ENCODE measurements at regions not wholly inside any gene's neighbourhood (a gene's known extent, or its start where the extent isn't known, plus 50 kb on each side); places are given as distances from the start of the nearest gene placed in this dataset.
A peak's percentile ranks its signal among the peaks of the same experiment; 100 is the strongest.

DNA sequence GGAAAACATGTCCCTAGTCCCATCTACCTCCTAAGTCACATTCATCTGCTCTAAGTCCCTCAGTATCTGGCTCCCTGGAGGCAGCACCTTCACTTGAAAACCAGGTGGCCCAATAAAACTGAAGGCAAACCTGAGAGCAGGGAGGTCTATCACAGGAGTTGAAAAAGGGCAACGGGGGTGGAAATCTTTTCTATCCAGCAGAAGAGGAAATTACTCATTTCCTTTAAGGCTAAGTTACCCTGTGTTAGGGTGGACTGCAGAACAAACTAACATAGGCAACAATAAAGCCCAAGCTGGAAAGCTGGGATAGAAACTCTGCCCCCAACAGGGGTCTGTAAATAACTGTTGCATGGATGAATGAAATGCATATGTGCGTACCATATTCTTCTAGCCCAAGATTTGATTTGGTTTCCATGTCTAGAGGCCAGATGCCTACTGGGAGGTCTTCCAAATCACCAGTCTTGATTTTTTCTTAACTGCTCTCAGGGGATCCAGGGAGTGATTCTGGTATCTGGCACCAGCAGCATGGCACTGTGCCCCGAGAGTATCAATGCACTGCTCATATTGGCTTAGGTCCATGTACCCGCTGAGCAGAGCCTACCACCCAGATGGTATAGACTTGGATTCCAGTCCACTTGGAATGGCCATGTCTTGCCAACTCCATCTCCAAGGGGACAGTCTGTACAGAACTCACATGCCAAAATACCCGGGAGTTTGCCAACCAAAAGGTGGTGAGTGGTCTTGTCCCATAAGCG lies 350.0 kb upstream of the NCAM1 start:
- Mint-ChIP-seq H3K36me3 (no peaks in the 10 kb centered on the region), H3K9me3 (peaks cover 0 to 4% (median 0%) of the 10 kb centered on the region in 7 donors), H3K4me3 (no peak overlapping the region), H3K27me3 (peaks cover 15 to 32% (median 25%) of the 10 kb centered on the region in 3 donors), H3K27ac (no peak overlapping the region), H3K4me1 (no peaks in the 10 kb centered on the region)
- ATAC-seq (ENCODE audit: low read depth in 2 of 2) (no peak), DNase-seq (no peak)

- H3K36me3 Mint-ChIP-seq = no peaks in the 10 kb centered on the region
Measured at GRCh38 chr11:112611771-112612170, 349.4 kb upstream of the NCAM1 start.

DNA sequence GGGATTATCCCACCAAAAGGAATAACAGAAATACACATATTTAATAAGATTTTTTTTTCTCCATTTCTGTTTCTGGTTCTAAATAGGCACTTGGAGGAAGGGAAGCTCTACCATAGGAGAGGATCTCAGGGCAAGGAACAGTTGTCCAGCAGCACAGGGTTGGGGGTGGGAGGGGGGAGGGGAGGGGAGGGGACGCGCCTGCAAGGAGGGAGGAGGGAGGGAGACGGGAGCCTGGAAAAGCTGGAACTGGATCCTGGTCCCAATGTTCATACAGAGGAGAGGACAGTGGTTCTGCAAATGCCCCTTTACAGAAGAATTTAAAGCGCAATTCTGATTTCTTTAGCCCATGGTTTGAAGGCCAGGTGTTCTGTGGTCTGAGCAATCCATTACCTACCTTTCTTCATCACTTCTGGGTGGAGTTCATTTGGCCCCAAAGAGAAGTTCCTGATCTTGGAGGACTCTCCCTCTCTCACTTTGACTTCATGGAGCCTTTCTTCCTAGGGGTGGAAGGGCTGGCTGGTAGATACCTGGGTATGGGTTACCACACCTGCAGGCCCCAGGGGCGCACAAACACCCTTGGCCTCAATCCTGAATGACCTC lies 348.9 kb upstream of the NCAM1 start:
- DNase-seq (no peak), ATAC-seq (ENCODE audit: low read depth in 2 of 2) (no peak)
- Mint-ChIP-seq H3K36me3 (no peaks in the 10 kb centered on the region), H3K4me1 (no peaks in the 10 kb centered on the region), H3K9me3 (peaks cover 0 to 4% (median 0%) of the 10 kb centered on the region in 7 donors), H3K4me3 (no peak overlapping the region), H3K27me3 (peaks cover 15 to 31% (median 20%) of the 10 kb centered on the region in 3 donors), H3K27ac (no peak overlapping the region)

More at GRCh38 chr11:112611771-112612170, 349.4 kb upstream of the NCAM1 start:
- DNase-seq (no peak), ATAC-seq (ENCODE audit: low read depth in 2 of 2) (no peak)
- Mint-ChIP-seq H3K27me3 (peaks cover 13 to 31% (median 25%) of the 10 kb centered on the region in 3 donors), H3K4me3 (no peak overlapping the region), H3K4me1 (no peaks in the 10 kb centered on the region), H3K27ac (no peak overlapping the region), H3K9me3 (peaks cover 0 to 4% (median 0%) of the 10 kb centered on the region in 7 donors)

GRCh38 chr11:112613051-112613972 lies 347.9 kb upstream of the NCAM1 start:
- Mint-ChIP-seq H3K4me3 (no peak overlapping the region), H3K27me3 (peaks cover 17 to 32% (median 20%) of the 10 kb centered on the region in 3 donors)

DNA sequence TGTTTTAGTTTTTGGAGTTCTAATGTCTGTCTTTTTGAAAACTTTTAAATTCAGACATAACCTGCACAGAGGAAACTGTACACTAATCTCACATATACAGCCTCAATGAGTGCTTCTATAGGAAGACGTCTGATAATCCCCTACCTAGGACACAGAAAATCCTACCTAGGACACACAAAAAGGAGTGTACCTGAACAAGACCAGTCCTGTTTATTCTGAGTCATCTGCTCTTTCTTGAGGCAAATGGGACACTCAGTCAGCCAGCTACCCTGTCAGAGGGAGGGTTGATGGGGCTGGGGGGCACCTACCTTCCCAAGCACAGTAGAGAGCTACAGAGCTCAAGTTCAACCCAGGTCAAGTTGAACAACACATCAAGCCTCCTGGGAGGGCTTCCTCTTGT lies 346.6 kb upstream of the NCAM1 start:
- Mint-ChIP-seq H3K4me1 (no peaks in the 10 kb centered on the region), H3K9me3 (peaks cover 0 to 4% (median 0%) of the 10 kb centered on the region in 7 donors), H3K27ac (no peak overlapping the region), H3K36me3 (no peaks in the 10 kb centered on the region), H3K4me3 (no peak overlapping the region), H3K27me3 (peaks cover 20 to 25% (median 22%) of the 10 kb centered on the region in 3 donors)
- DNase-seq (no peak), ATAC-seq (ENCODE audit: low read depth in 2 of 2) (no peak)

More at GRCh38 chr11:112613051-112613972, 347.9 kb upstream of the NCAM1 start:
- no peak for ATAC-seq (ENCODE audit: low read depth in 2 of 2)
- no peak for DNase-seq
- Mint-ChIP-seq H3K27ac (peak overlapping the region in 1 of 6 donors; percentile 3), H3K36me3 (no peaks in the 10 kb centered on the region), H3K9me3 (peaks cover 0 to 4% (median 0%) of the 10 kb centered on the region in 7 donors), H3K4me1 (no peaks in the 10 kb centered on the region)

GRCh38 chr11:112615238-112615637 lies 346.0 kb upstream of the NCAM1 start:
- Mint-ChIP-seq H3K4me1 (no peaks in the 10 kb centered on the region), H3K36me3 (no peaks in the 10 kb centered on the region), H3K9me3 (peaks cover 0 to 4% (median 0%) of the 10 kb centered on the region in 7 donors), H3K4me3 (no peak overlapping the region), H3K27ac (no peak overlapping the region), H3K27me3 (peaks cover 18 to 21% (median 20%) of the 10 kb centered on the region in 3 donors)
- ATAC-seq (ENCODE audit: low read depth in 2 of 2) (no peak), DNase-seq (no peak)

DNA sequence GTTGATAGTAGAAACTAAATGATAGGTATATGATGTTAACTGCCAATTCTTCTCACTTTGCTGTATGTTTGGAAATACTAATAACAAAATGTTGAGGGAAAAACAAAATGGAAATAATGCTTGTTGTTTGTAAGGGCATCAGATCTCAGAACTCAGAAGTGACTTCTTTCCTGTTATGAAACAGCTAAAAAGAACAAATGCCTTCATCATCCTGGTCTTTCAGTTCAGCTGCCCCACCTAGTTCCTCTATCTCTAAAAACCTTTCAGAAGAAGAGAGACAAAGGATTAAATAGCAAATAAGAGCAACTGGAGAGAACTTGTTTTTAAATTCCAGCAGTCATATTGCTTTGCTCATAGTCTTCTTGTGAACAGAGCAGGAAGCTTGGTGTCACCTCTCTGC lies 345.3 kb upstream of the NCAM1 start:
- Mint-ChIP-seq H3K4me3 (no peak overlapping the region), H3K4me1 (no peaks in the 10 kb centered on the region), H3K27ac (no peak overlapping the region), H3K9me3 (peaks cover 0 to 3% (median 0%) of the 10 kb centered on the region in 7 donors), H3K27me3 (peaks cover 12 to 21% (median 20%) of the 10 kb centered on the region in 3 donors), H3K36me3 (no peaks in the 10 kb centered on the region)
- ATAC-seq (ENCODE audit: low read depth in 2 of 2) (no peak), DNase-seq (no peak)

DNA sequence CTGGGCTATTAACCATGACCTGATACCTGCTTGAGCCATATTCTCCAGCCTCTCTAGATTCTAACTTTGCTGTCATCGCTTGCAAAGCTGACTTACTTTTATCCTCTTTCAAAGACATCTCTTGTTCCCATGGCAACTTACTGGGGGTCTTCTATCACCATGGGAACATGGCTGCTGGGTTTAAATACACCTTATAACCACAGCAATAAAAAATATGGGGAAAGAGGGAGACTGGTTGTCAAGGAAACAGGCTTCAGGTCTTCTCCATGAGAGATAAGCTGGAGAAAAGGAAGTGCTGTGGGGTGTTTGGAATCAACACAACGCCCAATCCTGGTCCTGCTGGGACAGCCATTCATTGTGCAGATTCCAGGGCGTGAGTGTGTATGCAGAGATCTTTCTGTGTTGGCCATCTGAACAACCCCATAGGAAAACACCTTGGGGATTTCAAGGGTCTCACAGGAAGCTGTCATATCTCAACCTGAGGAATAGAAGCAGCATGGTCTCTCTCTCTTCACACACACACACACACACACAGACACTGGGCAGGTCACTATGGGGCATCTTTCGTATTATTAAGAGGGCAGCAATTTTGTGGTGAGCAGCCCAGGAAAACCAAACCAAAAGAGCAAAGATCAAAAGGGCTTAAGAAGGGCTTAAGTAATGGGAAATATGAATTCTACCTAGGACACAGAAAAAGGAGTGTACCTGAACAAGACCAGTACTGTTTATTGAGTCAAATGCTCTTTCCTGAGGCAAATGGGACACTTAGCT lies 344.7 kb upstream of the NCAM1 start:
- Mint-ChIP-seq H3K9me3 (peaks cover 0 to 3% (median 0%) of the 10 kb centered on the region in 7 donors), H3K4me1 (no peaks in the 10 kb centered on the region), H3K36me3 (no peaks in the 10 kb centered on the region), H3K27me3 (peaks cover 12 to 20% (median 20%) of the 10 kb centered on the region in 3 donors), H3K4me3 (no peak overlapping the region), H3K27ac (peak overlapping the region in 1 of 6 donors; percentile 20)
- ATAC-seq (ENCODE audit: low read depth in 2 of 2) (no peak), DNase-seq (no peak)

GRCh38 chr11:112617098-112617425 lies 344.2 kb upstream of the NCAM1 start:
- Mint-ChIP-seq H3K27ac (peak overlapping the region in 1 of 6 donors; percentile 61), H3K4me3 (no peak overlapping the region), H3K27me3 (peaks cover 12 to 20% (median 15%) of the 10 kb centered on the region in 3 donors), H3K4me1 (no peaks in the 10 kb centered on the region), H3K9me3 (peaks cover 0 to 4% (median 0%) of the 10 kb centered on the region in 7 donors), H3K36me3 (no peaks in the 10 kb centered on the region)
- DNase-seq = no peak
- ATAC-seq (ENCODE audit: low read depth in 2 of 2) = no peak

DNA sequence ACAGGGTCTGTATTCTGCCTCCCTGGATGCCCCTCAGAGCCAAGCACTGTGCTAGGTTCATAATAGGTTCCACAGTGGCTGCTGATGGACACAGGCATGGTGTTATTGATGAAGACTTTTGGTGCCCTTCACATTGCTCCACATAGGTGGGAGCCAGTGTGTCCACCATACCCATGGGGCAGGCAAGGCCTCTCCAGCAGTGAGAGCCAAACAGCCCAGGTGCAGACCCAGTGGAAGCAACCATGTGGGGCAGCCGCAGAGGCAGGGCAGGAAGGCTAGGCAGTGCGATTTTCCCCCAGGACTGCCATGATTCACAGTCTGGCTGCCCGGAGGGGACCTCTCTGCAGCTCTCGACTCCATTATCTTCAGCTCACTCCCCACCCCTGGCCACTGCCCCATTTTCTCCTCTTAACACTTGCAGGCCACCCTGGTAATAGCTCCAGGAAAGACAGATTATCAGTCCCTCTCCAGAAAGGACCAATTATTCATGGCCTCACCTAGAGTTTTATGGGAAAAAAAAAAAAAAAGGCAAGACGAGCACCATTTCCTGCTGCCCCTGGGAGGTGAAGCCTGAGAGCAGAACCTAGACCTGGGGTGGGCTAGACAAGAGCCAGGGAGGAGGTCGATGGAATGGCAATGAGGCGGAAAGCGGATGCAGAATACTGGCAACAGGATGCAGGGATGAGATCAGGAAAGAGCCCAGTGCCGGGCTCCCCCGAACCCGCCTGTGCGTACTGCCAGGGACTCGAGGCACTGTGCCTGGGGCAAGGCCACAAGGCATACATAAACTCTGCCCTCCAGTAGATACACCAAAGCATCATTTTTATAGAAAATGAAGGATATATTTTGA lies 343.0 kb upstream of the NCAM1 start:
- H3K4me1 Mint-ChIP-seq = no peaks in the 10 kb centered on the region

DNA sequence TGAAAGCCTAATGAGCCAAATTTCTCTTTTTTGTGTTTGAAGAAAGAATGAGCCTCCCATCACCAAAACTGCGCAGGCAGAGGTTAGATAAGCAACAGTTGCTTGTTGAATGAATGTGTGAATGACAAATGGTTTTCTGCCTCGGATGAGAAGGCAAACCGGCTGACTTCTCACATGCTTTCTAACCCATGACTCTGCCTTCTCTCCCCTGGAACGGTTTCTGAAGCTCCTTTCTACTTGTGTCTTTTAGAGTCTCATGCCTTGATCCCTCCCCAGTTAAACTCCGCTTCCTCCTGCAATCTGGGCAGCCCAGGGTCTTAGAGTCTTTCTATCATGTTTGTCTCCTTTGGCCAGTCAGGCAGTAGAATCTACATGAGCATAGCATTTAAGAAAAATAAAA lies 342.1 kb upstream of the NCAM1 start:
- Mint-ChIP-seq H3K27ac (no peak overlapping the region), H3K27me3 (peaks cover 12 to 20% (median 15%) of the 10 kb centered on the region in 3 donors), H3K4me3 (no peak overlapping the region), H3K4me1 (no peaks in the 10 kb centered on the region), H3K9me3 (peaks cover 0 to 8% (median 0%) of the 10 kb centered on the region in 7 donors), H3K36me3 (no peaks in the 10 kb centered on the region)
- no peak for DNase-seq
- no peak for ATAC-seq (ENCODE audit: low read depth in 2 of 2)

More for the DNA sequence above, 343.0 kb upstream of the NCAM1 start:
- Mint-ChIP-seq H3K36me3 (no peaks in the 10 kb centered on the region), H3K4me3 (no peak overlapping the region), H3K9me3 (peaks cover 0 to 8% (median 0%) of the 10 kb centered on the region in 7 donors), H3K27me3 (peaks cover 12 to 20% (median 18%) of the 10 kb centered on the region in 3 donors), H3K27ac (no peak overlapping the region)
- no peak for ATAC-seq (ENCODE audit: low read depth in 2 of 2)
- no peak for DNase-seq

Data from naive B cell (primary cell).